Breast epithelium (tissue), 3 donors: ENCODE measurements at regions not wholly inside any gene's neighbourhood (a gene's known extent, or its start where the extent isn't known, plus 50 kb on each side); places are given as distances from the start of the nearest gene placed in this dataset.

ENCODE experiments used
- POLR2A ChIP-seq: fragments of 450-650 bp; IDR thresholded peaks from one replicate; pipeline ENCODE4 v1.6.1; 2016; ENCODE audit warnings: antibody characterized with exemption, mild to moderate bottlenecking, moderate library complexity
- TF ChIP-seq, protein P1 (sequence below), 3 donors: fragments of 450-650 bp; IDR thresholded peaks; one replicate each; pipeline ENCODE4 v1.5.1; 2016 to 2017; ENCODE audit warnings: antibody characterized with exemption in 3 of 3, mild to moderate bottlenecking in 3 of 3, moderate library complexity in 3 of 3

DNA sequence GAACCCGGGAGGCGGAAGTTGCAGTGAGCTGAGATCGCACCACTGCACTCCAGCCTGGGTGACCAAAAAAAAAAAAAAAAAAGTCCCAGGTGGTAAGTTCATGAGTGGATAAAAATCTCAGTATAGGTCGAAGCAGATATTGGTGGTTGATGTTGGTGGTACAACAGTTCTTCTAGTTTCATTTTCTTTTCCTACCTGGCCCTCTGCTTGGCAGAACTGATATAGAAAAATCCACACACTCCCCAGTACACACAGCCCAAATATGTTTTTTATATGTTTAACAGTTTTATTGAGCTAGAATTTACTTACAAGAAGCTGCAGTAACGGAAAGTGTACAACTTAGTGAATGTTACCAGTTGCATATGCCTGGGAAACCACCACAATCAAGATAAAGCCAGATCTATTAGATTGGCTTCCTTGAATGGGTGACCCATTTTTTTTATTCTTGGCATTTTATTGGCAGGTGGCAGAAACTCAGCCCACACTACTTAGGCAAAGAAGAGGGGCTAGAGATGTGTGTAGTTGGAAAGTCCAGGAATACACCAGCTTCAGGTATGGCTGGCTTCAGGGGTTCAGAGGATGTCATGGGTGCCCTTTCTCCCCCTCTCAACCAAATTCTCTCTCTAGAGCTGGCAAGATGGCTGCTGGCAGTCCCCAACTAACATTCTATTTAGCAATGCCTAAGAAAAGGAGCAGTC is 118.3 kb upstream of the SLC25A33 start:
- no peak for TF ChIP-seq POLR2A
- TF ChIP-seq, protein P1, sequence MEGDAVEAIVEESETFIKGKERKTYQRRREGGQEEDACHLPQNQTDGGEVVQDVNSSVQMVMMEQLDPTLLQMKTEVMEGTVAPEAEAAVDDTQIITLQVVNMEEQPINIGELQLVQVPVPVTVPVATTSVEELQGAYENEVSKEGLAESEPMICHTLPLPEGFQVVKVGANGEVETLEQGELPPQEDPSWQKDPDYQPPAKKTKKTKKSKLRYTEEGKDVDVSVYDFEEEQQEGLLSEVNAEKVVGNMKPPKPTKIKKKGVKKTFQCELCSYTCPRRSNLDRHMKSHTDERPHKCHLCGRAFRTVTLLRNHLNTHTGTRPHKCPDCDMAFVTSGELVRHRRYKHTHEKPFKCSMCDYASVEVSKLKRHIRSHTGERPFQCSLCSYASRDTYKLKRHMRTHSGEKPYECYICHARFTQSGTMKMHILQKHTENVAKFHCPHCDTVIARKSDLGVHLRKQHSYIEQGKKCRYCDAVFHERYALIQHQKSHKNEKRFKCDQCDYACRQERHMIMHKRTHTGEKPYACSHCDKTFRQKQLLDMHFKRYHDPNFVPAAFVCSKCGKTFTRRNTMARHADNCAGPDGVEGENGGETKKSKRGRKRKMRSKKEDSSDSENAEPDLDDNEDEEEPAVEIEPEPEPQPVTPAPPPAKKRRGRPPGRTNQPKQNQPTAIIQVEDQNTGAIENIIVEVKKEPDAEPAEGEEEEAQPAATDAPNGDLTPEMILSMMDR (IDR thresholded peaks at IDR 0.05) = no peak
